ENCODE measurements at regions not wholly inside any gene's neighbourhood (a gene's known extent, or its start where the extent isn't known, plus 50 kb on each side); places are given as distances from the start of the nearest gene placed in this dataset.

GRCh38 chr2:41826921-41827320, 220.9 kb upstream of the PKDCC start:
- no peak for DNase-seq

- no peak for DNase-seq
Observed at GRCh38 chr2:41827354-41827971, 220.4 kb upstream of the PKDCC start.

DNA sequence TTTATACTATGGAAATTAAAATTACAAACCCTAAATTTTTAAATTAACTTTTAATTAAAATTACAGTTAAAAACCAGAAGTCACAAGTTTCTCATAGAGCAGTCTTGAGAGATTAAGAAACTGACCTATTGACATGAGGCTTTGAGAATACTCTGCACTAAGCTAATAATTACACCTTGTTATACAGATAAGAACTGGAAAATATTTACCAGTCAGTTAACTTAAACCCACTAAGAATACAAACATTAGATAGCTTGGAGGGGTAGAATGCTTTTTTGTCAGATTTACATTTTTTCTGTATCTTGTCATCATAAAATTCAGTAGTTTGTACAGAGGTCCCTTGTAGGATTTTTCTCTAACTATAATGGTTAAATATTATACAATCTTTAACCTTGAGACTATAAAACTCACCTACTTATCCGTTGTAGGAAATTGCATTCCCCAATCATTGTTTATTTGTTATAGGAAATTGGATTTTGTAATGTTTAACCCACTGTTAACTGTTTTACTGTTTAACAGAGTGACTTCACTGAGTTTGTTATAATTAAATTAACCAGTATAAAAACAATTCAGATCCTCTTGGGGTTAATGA, 219.7 kb upstream of the PKDCC start:
- no peak for DNase-seq

DNA sequence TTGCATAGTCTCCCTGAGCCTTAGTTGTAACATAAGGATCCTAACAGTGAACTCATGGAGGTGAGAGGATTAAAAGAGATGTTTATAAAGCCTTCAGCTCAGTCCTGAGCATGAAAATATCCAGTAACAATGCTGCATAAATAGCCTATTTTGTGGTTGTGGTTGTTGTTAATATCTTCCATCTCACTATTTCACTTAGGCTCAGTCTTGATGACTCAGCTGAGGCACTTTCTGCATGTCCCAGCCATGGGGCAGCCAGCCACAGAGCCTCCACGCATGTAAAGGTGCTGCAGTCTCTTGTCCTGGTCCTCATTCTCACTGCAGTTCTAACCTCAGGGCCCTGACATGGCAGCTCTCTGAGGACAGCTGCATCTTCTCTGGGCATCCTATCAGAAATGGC, 218.8 kb upstream of the PKDCC start:
- DNase-seq, result no peak

DNA sequence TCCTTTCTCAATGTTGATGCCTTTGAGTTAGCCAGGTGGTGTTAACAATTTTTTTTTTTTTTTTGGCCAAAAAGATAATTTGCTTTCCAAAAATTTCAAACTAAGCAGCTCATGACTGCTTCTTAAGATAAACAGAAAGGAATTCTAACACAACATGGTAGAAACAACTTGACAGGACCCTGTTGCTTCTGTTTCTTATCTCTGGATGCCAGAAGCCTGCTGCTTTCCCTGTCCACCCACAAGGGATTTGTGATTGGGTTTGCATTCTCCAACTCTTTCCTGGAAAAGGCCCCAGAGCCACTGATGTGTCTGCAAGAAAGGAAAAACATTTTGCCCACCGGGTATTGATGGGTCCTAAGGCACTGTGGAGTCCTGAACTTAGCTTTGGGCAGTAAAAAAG, 217.2 kb upstream of the PKDCC start:
- no peak for DNase-seq

- no peak for DNase-seq
Observed at GRCh38 chr2:41832218-41832617, 215.6 kb upstream of the PKDCC start.

DNA sequence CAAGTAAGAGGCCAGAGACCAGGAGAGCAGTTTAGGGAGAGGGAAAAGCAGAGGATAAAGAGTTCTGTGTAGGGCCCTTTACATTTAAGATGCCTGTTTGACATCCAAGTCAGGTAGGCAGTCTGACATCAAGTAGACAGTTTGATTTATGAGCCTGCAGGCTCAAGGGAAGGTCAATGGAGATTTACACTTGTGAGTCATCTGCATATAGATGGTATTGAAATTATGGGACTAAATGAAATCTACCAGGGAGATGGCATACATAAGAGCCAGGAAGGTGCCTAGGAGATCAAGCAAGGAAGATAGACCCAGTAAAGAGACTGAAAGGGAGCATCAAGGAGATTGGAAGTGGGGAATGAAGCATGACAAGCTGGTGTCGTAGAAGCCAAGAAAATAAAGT, 212.4 kb upstream of the PKDCC start:
- DNase-seq, result no peak

DNA sequence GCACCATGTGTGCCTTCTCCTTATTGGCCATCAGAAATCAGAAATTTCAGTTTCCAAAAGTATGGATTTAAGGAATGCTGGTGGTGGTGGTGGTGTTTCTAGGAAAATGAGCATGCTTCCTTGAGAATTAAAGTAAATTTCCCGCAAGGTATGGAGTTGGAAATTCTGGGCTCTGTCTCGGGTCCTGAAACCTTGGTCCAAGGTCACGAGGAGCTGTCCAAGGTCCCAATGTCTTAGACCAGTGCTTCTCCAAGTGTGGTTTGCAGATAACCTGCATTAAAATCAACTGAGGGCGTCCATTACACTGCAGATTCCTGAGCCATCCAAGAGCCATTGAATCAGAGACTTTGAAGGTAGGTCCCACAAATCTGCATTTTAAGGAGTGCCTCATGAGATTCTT, 210.9 kb upstream of the PKDCC start:
- no peak for DNase-seq

DNA sequence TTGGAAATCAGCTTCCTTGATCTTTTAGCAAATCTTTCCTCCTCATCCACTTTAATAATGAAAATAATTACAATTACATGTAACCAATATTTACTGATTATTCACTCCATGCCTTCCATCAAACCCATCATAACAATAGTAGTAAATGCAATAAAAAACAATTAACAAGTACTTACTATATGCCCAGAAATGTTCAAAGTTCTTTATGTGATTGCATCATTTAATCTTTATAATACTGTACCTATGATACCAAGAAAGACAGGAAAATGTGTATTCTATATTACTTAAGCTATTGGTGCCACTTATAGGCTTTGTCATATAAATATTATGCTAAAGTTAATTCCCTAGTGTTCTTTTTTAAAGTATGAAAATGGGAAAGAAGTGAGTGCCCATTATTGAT, 210.2 kb upstream of the PKDCC start:
- no peak for DNase-seq

- peak; percentile 90 for DNase-seq
Observed at GRCh38 chr2:41840702-41841551, 206.9 kb upstream of the PKDCC start.

DNA sequence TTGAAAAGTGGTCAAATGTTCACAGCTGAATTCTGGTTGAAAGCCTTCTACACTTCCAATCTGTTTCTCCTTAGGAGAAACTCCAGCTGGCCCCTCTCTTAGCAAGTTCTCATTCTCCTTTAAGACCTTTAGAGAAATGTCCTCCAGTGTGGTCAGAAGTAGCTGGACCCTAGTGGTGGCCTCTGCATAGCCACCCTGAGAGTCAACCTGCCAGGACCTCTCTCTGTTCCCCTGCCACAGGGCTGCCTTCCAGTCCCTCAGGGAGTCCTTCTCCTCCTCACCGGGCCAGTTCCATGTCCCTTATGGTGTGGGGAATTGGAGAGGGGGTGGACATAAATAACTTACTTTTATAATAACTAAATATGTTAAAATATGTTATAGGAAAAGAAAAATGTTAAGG, 200.9 kb upstream of the PKDCC start:
- DNase-seq, result no peak

DNA sequence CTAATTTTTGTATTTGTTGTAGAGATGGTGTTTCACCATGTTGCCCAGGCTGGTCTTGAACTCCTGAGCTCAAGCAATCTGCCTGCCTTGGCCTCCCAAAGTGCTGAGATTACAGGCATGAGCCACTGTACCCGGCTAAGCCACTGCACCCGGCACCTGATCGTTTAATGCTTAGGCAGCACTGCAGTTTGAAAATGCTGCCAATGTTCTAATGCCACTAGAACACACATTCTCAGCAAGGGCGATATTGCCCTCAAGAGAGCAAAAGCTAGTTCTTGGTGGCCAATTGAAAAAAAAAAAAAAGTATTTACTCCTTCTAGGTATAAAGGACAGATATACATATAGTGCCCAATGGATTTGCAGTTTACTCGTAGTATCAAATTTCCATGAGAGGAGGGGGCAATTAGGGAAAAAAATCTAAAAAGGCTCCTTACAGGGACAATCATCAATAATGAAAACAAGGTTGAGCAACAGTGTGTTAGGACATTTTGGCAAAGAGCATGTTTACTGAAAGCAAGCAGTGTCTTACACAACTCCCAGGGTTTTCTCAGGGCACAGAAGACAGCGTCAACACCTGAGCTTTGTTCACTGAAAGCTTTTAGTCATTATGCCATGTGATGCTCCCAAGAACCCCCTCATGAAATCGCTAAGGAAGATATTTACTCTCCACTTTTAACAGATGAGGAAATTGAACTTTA, 199.9 kb upstream of the PKDCC start:
- no peak for DNase-seq

GRCh38 chr2:41851554-41851953, 196.3 kb upstream of the PKDCC start:
- DNase-seq, result no peak

- DNase-seq, result no peak
Observed at GRCh38 chr2:41853427-41854191, 194.2 kb upstream of the PKDCC start.

DNA sequence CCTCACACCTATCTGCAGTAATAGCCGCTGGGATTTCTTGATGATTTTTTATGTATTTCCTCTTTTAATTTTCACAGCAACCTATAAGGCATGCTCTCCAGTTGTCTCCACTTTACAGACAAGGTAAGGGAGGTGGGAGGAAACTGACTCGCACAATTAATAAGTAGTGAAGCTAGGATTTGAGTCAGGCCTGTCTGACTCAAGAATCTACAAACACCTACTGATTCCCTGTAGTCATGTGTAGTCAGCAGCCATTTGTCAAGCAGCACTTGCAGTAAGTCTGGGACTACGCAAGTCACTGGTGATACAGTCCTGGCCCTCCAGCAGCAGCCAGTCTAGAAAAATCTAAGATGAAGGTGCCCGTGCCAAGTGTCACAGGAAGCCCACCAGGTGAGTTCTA, 193.6 kb upstream of the PKDCC start:
- DNase-seq, result no peak

DNA sequence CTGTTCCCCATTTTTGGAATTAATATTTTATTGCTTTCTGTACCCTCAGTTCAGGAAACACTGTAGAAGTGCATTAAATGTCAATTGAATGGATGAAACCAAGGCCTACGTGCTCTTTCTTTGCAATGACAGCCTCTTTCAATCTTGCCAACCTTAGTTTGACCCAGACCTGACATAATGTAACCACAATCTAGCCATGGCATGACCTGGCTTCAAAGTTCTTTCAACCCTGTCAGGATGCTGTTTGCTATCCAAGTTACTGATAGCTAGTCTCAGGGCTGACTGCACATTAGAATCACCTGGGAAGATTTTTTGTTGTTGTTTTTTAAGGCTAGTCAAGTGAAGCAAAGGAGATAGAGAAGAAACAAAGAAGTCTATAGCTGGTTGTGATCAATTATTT, 190.9 kb upstream of the PKDCC start:
- DNase-seq, result no peak

- no peak for DNase-seq
Observed at GRCh38 chr2:41859615-41860514, 188.0 kb upstream of the PKDCC start.

GRCh38 chr2:41863062-41863461, 184.8 kb upstream of the PKDCC start:
- no peak for DNase-seq

DNA sequence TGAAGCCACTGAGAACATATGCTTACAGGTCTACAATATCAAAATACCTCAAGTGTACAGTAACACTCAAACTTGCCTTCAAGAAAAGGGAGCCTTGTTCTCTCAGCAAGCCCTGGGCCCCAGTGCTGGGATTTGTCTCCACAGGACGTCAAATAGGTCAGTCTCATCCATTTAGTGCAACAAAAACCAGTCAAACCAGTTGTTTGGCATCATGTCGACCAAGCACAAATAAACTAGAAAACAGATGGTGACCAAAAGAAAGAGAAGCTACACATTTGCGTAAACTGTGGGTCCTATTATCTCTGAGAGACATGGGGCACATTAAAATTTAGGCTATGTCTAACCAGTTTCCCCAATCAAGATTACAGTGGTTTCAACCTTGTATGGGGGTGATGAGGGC, 182.6 kb upstream of the PKDCC start:
- no peak for DNase-seq

GRCh38 chr2:41867553-41867952, 180.3 kb upstream of the PKDCC start:
- no peak for DNase-seq

DNA sequence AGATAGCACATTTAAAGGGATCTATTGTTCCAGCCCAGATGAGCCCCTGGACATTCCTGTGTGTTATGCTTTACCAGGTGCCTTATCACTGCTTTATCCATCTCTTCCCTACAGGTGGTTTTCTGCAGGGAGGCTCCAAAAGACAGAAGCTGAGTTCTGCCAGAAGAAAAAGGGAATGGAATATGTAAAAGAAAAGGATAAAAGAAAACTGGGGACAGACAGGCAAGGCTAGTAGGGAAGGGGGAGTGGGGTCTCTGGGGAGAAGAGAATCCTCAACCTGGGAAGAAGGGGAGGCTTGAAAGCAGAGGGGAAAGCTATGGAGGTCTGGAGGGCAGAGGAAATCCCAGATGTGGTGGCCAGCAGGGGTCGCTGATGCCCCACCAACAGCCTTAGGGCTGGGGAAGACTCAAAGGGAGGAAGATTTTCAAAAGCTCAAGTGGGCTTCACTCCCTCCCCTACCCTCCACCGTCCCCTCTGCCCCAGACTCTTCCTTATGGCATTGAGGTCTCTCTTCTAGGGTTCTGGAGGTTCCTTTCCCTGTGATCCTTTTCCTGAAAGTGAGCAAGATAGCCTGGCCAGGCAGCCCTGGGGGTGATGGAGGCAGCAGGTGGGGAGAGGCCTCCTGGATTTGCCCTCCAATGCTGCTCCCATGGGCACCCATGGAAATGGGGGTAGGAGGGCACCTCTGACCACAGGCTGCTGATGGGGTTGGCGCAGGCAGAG, 178.1 kb upstream of the PKDCC start:
- DNase-seq, result no peak
